Left ventricle myocardium inferior (tissue), 1 donor: ENCODE measurements at regions not wholly inside any gene's neighbourhood (a gene's known extent, or its start where the extent isn't known, plus 50 kb on each side); places are given as distances from the start of the nearest gene placed in this dataset.

Source experiments
- DNase-seq: peaks from one replicate; pipeline ENCODE4 v3.0.0-alpha.2; 2020
- H3K27ac ChIP-seq: fragments of 200-600 bp; replicated peaks from 2 replicates; pipeline ENCODE4 v1.8.0; 2021
- H3K27me3 ChIP-seq: fragments of 200-600 bp; 2 replicates; pipeline ENCODE4 v1.8.0; 2021; ENCODE audit warnings: low read depth
- H3K36me3 ChIP-seq: fragments of 200-600 bp; 2 replicates; pipeline ENCODE4 v1.8.0; 2021
- H3K4me1 ChIP-seq: fragments of 200-600 bp; 2 replicates; pipeline ENCODE4 v1.8.0; 2021
- H3K4me3 ChIP-seq: fragments of 200-600 bp; 2 replicates; pipeline ENCODE4 v1.8.0; 2021; ENCODE audit warnings: mild to moderate bottlenecking, moderate library complexity
- H3K9me3 ChIP-seq: fragments of 200-600 bp; replicated peaks from 2 replicates; pipeline ENCODE4 v1.8.0; 2021
- CTCF ChIP-seq: fragments of 200-600 bp; IDR thresholded peaks from 2 replicates; pipeline ENCODE4 v1.8.0; 2021; ENCODE audit warnings: antibody characterized with exemption, mild to moderate bottlenecking, borderline replicate concordance
- intact Hi-C: fragments of 100-400 bp; cut with micrococcal nuclease; formaldehyde crosslinking; loops from one replicate; pipeline ENCODE4 v1.11.0; 2022
- donor health status: DM: no; HTN: yes; CAD: no; lungs with severe emphysema.

DNA sequence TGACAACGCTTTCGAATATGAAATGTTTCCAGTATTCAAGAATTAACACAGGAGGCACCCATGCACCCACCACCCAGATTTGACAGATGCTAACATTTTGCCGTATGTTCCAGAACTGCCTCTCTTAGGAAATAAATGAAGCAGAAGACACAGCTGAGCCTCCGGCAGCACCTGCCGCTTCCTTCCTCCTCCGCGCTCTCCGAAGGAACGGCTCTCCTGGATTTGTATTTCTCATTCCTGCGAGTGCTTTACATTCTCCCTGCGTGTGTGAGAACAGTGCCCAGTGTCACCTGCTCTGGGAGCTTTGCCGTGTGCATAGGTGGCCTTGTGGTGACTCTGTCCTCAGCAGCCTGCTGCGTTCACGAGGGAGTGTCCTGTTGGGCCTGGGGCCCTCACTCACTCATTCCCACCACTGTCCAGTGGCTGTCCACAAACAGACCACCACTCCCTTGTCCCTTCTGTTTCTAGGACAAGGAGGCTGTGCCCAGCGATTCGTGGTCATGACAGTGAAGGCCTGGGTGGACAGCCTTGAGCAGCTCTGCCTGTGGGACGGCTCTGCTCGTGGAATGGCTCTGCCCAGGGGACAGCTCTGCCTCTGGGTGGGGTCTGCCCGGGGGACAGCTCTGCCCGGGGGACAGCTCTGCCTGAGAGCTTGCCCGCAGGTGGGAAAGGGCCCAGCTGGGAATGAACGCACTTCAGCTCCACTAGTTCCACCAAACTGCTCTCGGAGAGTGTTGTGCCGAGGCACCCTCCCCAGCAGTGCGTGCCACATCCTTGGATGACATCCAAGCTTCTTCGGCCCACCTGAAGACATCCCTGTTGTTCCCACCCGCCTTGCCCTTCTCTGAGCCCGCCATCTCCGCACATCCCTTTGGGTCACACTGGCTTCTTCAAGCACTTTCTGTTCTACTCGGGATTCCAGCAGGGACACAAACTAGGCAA, 170.5 kb upstream of the PPP1R26 start:
- peaks cover 27% of the 10 kb centered on the region for H3K9me3 ChIP-seq
- H3K27me3 ChIP-seq, result peaks cover 78% of the 10 kb centered on the region
- no peak for DNase-seq
- no peak overlapping the region for H3K4me3 ChIP-seq
- no peak overlapping the region for H3K27ac ChIP-seq
- TF ChIP-seq CTCF, result no peak
- H3K36me3 ChIP-seq, result no peaks in the 10 kb centered on the region
- H3K4me1 ChIP-seq, result no peaks in the 10 kb centered on the region
- intact Hi-C loops, result no loop called here

- no peak overlapping the region for H3K4me3 ChIP-seq
- intact Hi-C loops, result no loop called here
- H3K9me3 ChIP-seq, result peaks cover 27% of the 10 kb centered on the region
- peaks cover 82% of the 10 kb centered on the region for H3K27me3 ChIP-seq
- no peak overlapping the region for H3K27ac ChIP-seq
- no peak for TF ChIP-seq CTCF
- DNase-seq, result no peak
- H3K36me3 ChIP-seq, result no peaks in the 10 kb centered on the region
- H3K4me1 ChIP-seq, result no peaks in the 10 kb centered on the region
Measured at GRCh38 chr9:135309763-135310125, 169.8 kb upstream of the PPP1R26 start.

DNA sequence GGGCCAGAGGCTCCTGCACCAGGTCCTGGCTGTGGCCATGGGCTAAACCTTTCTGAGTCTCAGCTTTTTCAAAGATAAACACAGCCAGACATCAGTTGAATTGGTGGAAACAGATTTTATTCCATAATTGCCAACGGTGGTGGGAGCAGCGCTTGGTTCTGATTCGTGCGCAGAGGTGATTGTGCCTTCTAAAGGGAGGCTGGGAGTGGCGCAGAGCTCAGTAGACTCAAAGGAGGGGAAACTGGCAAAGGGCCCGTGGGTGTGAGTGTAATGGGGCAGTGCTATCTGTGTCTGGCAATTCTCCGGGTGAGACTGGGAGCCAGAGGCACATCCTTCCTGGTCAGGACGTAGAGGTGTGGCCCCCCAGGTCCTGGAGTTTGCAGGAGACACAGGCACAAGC, 169.4 kb upstream of the PPP1R26 start:
- Histone ChIP-seq H3K9me3 (peaks cover 27% of the 10 kb centered on the region), H3K27me3 (peaks cover 82% of the 10 kb centered on the region), H3K27ac (no peak overlapping the region), H3K36me3 (no peaks in the 10 kb centered on the region), H3K4me1 (no peaks in the 10 kb centered on the region), H3K4me3 (no peak overlapping the region)
- TF ChIP-seq CTCF, result no peak
- intact Hi-C loops, result no loop called here
- DNase-seq, result no peak

- H3K27me3 ChIP-seq, result peaks cover 54% of the 10 kb centered on the region
- TF ChIP-seq CTCF, result no peak
- H3K4me3 ChIP-seq, result no peak overlapping the region
- peaks cover 27% of the 10 kb centered on the region for H3K9me3 ChIP-seq
- no peak for DNase-seq
- H3K27ac ChIP-seq, result no peak overlapping the region
- H3K4me1 ChIP-seq, result no peaks in the 10 kb centered on the region
- intact Hi-C loops, result no loop called here
- no peaks in the 10 kb centered on the region for H3K36me3 ChIP-seq
Measured at GRCh38 chr9:135315572-135315971, 164.0 kb upstream of the PPP1R26 start.

- no peak overlapping the region for H3K27ac ChIP-seq
- H3K4me3 ChIP-seq, result no peak overlapping the region
- peaks cover 29% of the 10 kb centered on the region for H3K9me3 ChIP-seq
- no peak for DNase-seq
- intact Hi-C loops, result no loop called here
- no peak for TF ChIP-seq CTCF
- no peaks in the 10 kb centered on the region for H3K36me3 ChIP-seq
- H3K4me1 ChIP-seq, result no peaks in the 10 kb centered on the region
- H3K27me3 ChIP-seq, result peaks cover 58% of the 10 kb centered on the region
Measured at GRCh38 chr9:135320331-135320730, 159.3 kb upstream of the PPP1R26 start.
